ENCODE measurements at regions not wholly inside any gene's neighbourhood (a gene's known extent, or its start where the extent isn't known, plus 50 kb on each side); places are given as distances from the start of the nearest gene placed in this dataset.

DNA sequence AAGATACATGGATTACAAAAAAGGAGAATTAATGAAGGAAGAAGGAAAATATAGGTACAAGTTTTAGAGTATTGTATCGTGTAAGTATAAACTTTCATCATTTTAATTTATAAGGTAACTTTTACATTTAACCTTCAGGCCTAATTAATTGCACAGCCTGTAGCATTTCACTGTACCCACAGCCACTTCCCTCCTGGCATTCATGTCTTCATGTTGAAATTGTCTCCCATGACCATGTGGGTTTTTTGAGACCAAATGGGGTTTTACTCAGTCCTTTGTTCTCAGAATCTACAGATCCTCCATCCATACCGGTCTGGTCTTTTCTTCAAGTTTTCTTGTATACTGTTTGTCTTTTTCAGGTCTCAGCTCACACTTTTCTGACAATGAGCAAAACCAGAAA is 194.3 kb upstream of the CLNK start:
- Histone ChIP-seq H2BK5ac (ENCODE audit: low read depth, low read length) (no peak overlapping the region), H3K4ac (replicated peaks; ENCODE audit: insufficient read length, low read depth, low read length) (no peak overlapping the region), H2BK20ac (ENCODE audit: low read length) (no peak overlapping the region), H4K8ac (ENCODE audit: extremely low read depth, insufficient read depth, low read length) (no peak overlapping the region), H2BK12ac (ENCODE audit: low read depth, low read length) (no peak overlapping the region), H3K23me2 (ENCODE audit: low read depth, low read length) (no peaks in the 10 kb centered on the region; the same call in 1 of the 2 replicates), H2BK120ac (replicated peaks; ENCODE audit: low read depth, low read length) (no peak overlapping the region), H3K27ac (ENCODE audit: low read depth, low read length) (no peak overlapping the region), H3K79me1 (ENCODE audit: low read depth, low read length) (no peaks in the 10 kb centered on the region), H3K9ac (replicated peaks in 1 of 4; ENCODE audit: extremely low read depth in 1 of 4, low read depth in 3 of 4, low read length in 3 of 4) (no peak overlapping the region), H4K20me1 (replicated peaks in 1 of 2; ENCODE audit: control insufficient read depth in 1 of 2, insufficient read depth in 2 of 2, low read length in 2 of 2) (no peaks in the 10 kb centered on the region), H3K18ac (ENCODE audit: extremely low read depth, low read length) (no peak overlapping the region), H3K9me3 (ENCODE audit: insufficient read depth in 2 of 2, low read depth in 1 of 2, low read length in 1 of 2) (no peaks in the 10 kb centered on the region), H3K23ac (ENCODE audit: insufficient read length) (no peak overlapping the region), H3K56ac (replicated peaks; ENCODE audit: insufficient read length, low read depth, low read length) (no peak overlapping the region), H3K4me1 (replicated peaks in 1 of 4; ENCODE audit: control insufficient read depth in 3 of 4, insufficient read depth in 4 of 4, low read length in 3 of 4) (no peaks in the 10 kb centered on the region), H4K5ac (ENCODE audit: insufficient read length, low read depth, low read length) (no peak overlapping the region), H3K4me2 (ENCODE audit: insufficient read depth in 1 of 2, low read depth in 2 of 2, low read length in 2 of 2) (no peak overlapping the region), H3K14ac (ENCODE audit: insufficient read length) (no peak overlapping the region), H3K4me3 (ENCODE audit: extremely low read depth in 1 of 4, insufficient read depth in 2 of 4, low read depth in 3 of 4, low read length in 4 of 4) (no peak overlapping the region), H4K91ac (replicated peaks; ENCODE audit: insufficient read length, low read length) (no peak overlapping the region), H3K79me2 (ENCODE audit: control insufficient read depth in 1 of 2, insufficient read depth in 2 of 2, low read length in 2 of 2) (no peaks in the 10 kb centered on the region), H3K36me3 (ENCODE audit: control insufficient read depth in 2 of 4, insufficient read depth in 4 of 4, low read length in 3 of 4) (no peaks in the 10 kb centered on the region), H2BK15ac (ENCODE audit: low read length) (no peak overlapping the region), H2AFZ (ENCODE audit: low read length) (no peak overlapping the region), H3K27me3 (replicated peaks in 1 of 4; ENCODE audit: control insufficient read depth in 3 of 4, extremely low read depth in 1 of 4, insufficient read depth in 3 of 4, low read length in 3 of 4) (no peaks in the 10 kb centered on the region), H2AK5ac (ENCODE audit: low read depth, low read length) (no peak overlapping the region)
- DNase-seq (ENCODE audit: low read depth in 1 of 2, low spot score in 2 of 2), result no peak
- 94% methylated on average over 2 of the region's 2 CpGs; no CpG with 5 or more reads in 1 of the 2 experiments for WGBS, 2 experiments (ENCODE audit: extremely low coverage in 1 of 2, insufficient coverage in 1 of 2, insufficient read length in 1 of 2, insufficient replicate concordance in 2 of 2, low coverage in 1 of 2, low lambda C conversion rate in 2 of 2, missing lambda C conversion rate in 1 of 2)
- FAIRE-seq, result no peak
- CTCF ChIA-PET (ENCODE audit: partially characterized antibody), result interaction anchor here (0.7 to 2.7 kb wide), 6 partner anchors 11 to 349 kb away, joined by 3 to 9 read pairs (median 4); no protein-coding TSS in a partner anchor
- POLR2A ChIA-PET (ENCODE audit: partially characterized antibody), result no interaction called here
- TF ChIP-seq EZH2 (IDR thresholded peaks at IDR 0.05; ENCODE audit: low read depth, low read length, severe bottlenecking) (no peak), TEAD4 (IDR thresholded peaks at IDR 0.05; ENCODE audit: low read depth, low read length) (no peak), CEBPB (IDR thresholded peaks at IDR 0.05; ENCODE audit: low read depth, low read length) (no peak), SUZ12 (IDR thresholded peaks at IDR 0.05; ENCODE audit: low read length) (no peak), SP4 (IDR thresholded peaks at IDR 0.05; ENCODE audit: low read length) (no peak), RBBP5 (IDR thresholded peaks at IDR 0.05; ENCODE audit: borderline replicate concordance, low read depth, low read length) (no peak), PHF8 (conservative IDR thresholded peaks at IDR 0.05; ENCODE audit: low read depth, low read length) (no peak), BCL11A (IDR thresholded peaks at IDR 0.05; ENCODE audit: low read depth in 2 of 2, low read length in 2 of 2) (no peak), ASH2L (IDR thresholded peaks at IDR 0.05; ENCODE audit: low read length) (no peak), HDAC2 (IDR thresholded peaks at IDR 0.05; ENCODE audit: borderline replicate concordance in 1 of 2, low read depth in 2 of 2, low read length in 2 of 2) (no peak)
- TF ChIP-seq, protein P1, sequence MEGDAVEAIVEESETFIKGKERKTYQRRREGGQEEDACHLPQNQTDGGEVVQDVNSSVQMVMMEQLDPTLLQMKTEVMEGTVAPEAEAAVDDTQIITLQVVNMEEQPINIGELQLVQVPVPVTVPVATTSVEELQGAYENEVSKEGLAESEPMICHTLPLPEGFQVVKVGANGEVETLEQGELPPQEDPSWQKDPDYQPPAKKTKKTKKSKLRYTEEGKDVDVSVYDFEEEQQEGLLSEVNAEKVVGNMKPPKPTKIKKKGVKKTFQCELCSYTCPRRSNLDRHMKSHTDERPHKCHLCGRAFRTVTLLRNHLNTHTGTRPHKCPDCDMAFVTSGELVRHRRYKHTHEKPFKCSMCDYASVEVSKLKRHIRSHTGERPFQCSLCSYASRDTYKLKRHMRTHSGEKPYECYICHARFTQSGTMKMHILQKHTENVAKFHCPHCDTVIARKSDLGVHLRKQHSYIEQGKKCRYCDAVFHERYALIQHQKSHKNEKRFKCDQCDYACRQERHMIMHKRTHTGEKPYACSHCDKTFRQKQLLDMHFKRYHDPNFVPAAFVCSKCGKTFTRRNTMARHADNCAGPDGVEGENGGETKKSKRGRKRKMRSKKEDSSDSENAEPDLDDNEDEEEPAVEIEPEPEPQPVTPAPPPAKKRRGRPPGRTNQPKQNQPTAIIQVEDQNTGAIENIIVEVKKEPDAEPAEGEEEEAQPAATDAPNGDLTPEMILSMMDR (IDR thresholded peaks at IDR 0.05; ENCODE audit: control extremely low read depth in 1 of 3, insufficient read depth in 1 of 3, low read depth in 1 of 3, low read length in 3 of 3), result no peak
- TF ChIP-seq, protein P2, sequence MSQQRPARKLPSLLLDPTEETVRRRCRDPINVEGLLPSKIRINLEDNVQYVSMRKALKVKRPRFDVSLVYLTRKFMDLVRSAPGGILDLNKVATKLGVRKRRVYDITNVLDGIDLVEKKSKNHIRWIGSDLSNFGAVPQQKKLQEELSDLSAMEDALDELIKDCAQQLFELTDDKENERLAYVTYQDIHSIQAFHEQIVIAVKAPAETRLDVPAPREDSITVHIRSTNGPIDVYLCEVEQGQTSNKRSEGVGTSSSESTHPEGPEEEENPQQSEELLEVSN (IDR thresholded peaks at IDR 0.05), result no peak

Data from H1 (cell line).